ENCODE measurements at regions not wholly inside any gene's neighbourhood (a gene's known extent, or its start where the extent isn't known, plus 50 kb on each side); places are given as distances from the start of the nearest gene placed in this dataset.

GRCh38 chr1:83606416-83606955 lies 392.4 kb downstream of the TTLL7 start:
- DNase-seq (ENCODE audit: low read depth in 2 of 3, low spot score in 2 of 3) = no peak

- DNase-seq (ENCODE audit: low read depth in 2 of 3, low spot score in 2 of 3) = no peak
Observed at GRCh38 chr1:83596331-83596730, 402.6 kb downstream of the TTLL7 start.

GRCh38 chr1:83593073-83593472 lies 405.9 kb downstream of the TTLL7 start:
- no peak for DNase-seq (ENCODE audit: low read depth in 2 of 3, low spot score in 2 of 3)

GRCh38 chr1:83588140-83588539 lies 410.8 kb downstream of the TTLL7 start:
- DNase-seq (ENCODE audit: low read depth in 2 of 3, low spot score in 2 of 3) = no peak

- DNase-seq (ENCODE audit: low read depth in 2 of 3, low spot score in 2 of 3) = peak in 1 of 3 donors; percentile 6
Observed at GRCh38 chr1:83583351-83584014, 415.4 kb downstream of the TTLL7 start.

- no peak for DNase-seq (ENCODE audit: low read depth in 2 of 3, low spot score in 2 of 3)
Observed at GRCh38 chr1:83581747-83582146, 417.2 kb downstream of the TTLL7 start.

GRCh38 chr1:83574791-83575190 lies 424.1 kb downstream of the TTLL7 start:
- no peak for DNase-seq (ENCODE audit: low read depth in 2 of 3, low spot score in 2 of 3)

- no peak for DNase-seq (ENCODE audit: low read depth in 2 of 3, low spot score in 2 of 3)
Observed at GRCh38 chr1:83573776-83574175, 425.2 kb downstream of the TTLL7 start.

GRCh38 chr1:83571536-83571935 lies 427.4 kb downstream of the TTLL7 start:
- DNase-seq (ENCODE audit: low read depth in 2 of 3, low spot score in 2 of 3) = no peak

- no peak for DNase-seq (ENCODE audit: low read depth in 2 of 3, low spot score in 2 of 3)
Observed at GRCh38 chr1:83561346-83561745, 437.6 kb downstream of the TTLL7 start.

GRCh38 chr1:83559129-83559840 lies 439.6 kb downstream of the TTLL7 start:
- DNase-seq (ENCODE audit: low read depth in 2 of 3, low spot score in 2 of 3) = peak in 1 of 3 donors; percentile 30

GRCh38 chr1:83555871-83556270 lies 443.1 kb downstream of the TTLL7 start:
- DNase-seq (ENCODE audit: low read depth in 2 of 3, low spot score in 2 of 3) = no peak

GRCh38 chr1:83554174-83554573 lies 444.8 kb downstream of the TTLL7 start:
- DNase-seq (ENCODE audit: low read depth in 2 of 3, low spot score in 2 of 3) = no peak

- no peak for DNase-seq (ENCODE audit: low read depth in 2 of 3, low spot score in 2 of 3)
Observed at GRCh38 chr1:83552820-83553219, 446.1 kb downstream of the TTLL7 start.

- DNase-seq (ENCODE audit: low read depth in 2 of 3, low spot score in 2 of 3) = no peak
Observed at GRCh38 chr1:83548311-83548710, 450.6 kb downstream of the TTLL7 start.

- no peak for DNase-seq (ENCODE audit: low read depth in 2 of 3, low spot score in 2 of 3)
Observed at GRCh38 chr1:83547901-83548300, 451.0 kb downstream of the TTLL7 start.

GRCh38 chr1:83546874-83547273 lies 452.1 kb downstream of the TTLL7 start:
- no peak for DNase-seq (ENCODE audit: low read depth in 2 of 3, low spot score in 2 of 3)

GRCh38 chr1:83545066-83545862 lies 453.7 kb downstream of the TTLL7 start:
- no peak for DNase-seq (ENCODE audit: low read depth in 2 of 3, low spot score in 2 of 3)

GRCh38 chr1:83543222-83543973 lies 455.5 kb downstream of the TTLL7 start:
- DNase-seq (ENCODE audit: low read depth in 2 of 3, low spot score in 2 of 3) = no peak

- no peak for DNase-seq (ENCODE audit: low read depth in 2 of 3, low spot score in 2 of 3)
Observed at GRCh38 chr1:83531521-83532309, 467.2 kb downstream of the TTLL7 start.
